Anterior cingulate cortex (tissue), 58 donors: ENCODE measurements at regions not wholly inside any gene's neighbourhood (a gene's known extent, or its start where the extent isn't known, plus 50 kb on each side); places are given as distances from the start of the nearest gene placed in this dataset.

Experiments used
- DNase-seq, 58 donors: peaks; one replicate each; lab custom pipeline; 2025; lab: John Stamatoyannopoulos, UW

- peak in 5 of 58 donors; percentile 11 to 81 (median 46) for DNase-seq
These were observed 252.9 kb upstream of the SOX2 start for GRCh38 chr3:181458857-181459256.

- DNase-seq = no peak
These were observed 254.0 kb upstream of the SOX2 start for GRCh38 chr3:181457756-181458155.

- peak in 57 of 58 donors; percentile 19 to 98 (median 82) for DNase-seq
These were observed 254.5 kb upstream of the SOX2 start for GRCh38 chr3:181457190-181457589.

GRCh38 chr3:181455276-181455675 is 256.4 kb upstream of the SOX2 start:
- no peak for DNase-seq

- peak in 25 of 58 donors; percentile 9 to 78 (median 39) for DNase-seq
These were observed 257.2 kb upstream of the SOX2 start for GRCh38 chr3:181454451-181455027.

GRCh38 chr3:181446741-181447140 is 265.0 kb upstream of the SOX2 start:
- no peak for DNase-seq

GRCh38 chr3:181442066-181442465 is 269.7 kb upstream of the SOX2 start:
- DNase-seq = no peak

GRCh38 chr3:181432992-181433391 is 278.7 kb upstream of the SOX2 start:
- DNase-seq = no peak

GRCh38 chr3:181431748-181432147 is 280.0 kb upstream of the SOX2 start:
- peak in 2 of 58 donors; percentile 13 to 25 for DNase-seq

GRCh38 chr3:181425074-181425473 is 286.7 kb upstream of the SOX2 start:
- no peak for DNase-seq

- no peak for DNase-seq
These were observed 293.5 kb upstream of the SOX2 start for GRCh38 chr3:181418233-181418632.

- peak in 42 of 58 donors; percentile 2 to 68 (median 32) for DNase-seq
These were observed 294.0 kb upstream of the SOX2 start for GRCh38 chr3:181417748-181418147.

GRCh38 chr3:181410870-181411269 is 300.9 kb upstream of the SOX2 start:
- DNase-seq = no peak

- no peak for DNase-seq
These were observed 307.7 kb upstream of the SOX2 start for GRCh38 chr3:181403876-181404660.

- DNase-seq = no peak
These were observed 309.4 kb upstream of the SOX2 start for GRCh38 chr3:181402347-181402746.

GRCh38 chr3:181384970-181385369 is 326.8 kb upstream of the SOX2 start:
- DNase-seq = peak in 6 of 58 donors; percentile 0 to 57 (median 16)

- DNase-seq = no peak
These were observed 328.0 kb upstream of the SOX2 start for GRCh38 chr3:181383760-181384159.

GRCh38 chr3:181383201-181383600 is 328.5 kb upstream of the SOX2 start:
- no peak for DNase-seq

GRCh38 chr3:181382656-181383055 is 329.1 kb upstream of the SOX2 start:
- no peak for DNase-seq

GRCh38 chr3:181379278-181379677 is 332.4 kb upstream of the SOX2 start:
- DNase-seq = no peak

GRCh38 chr3:181369637-181370036 is 342.1 kb upstream of the SOX2 start:
- no peak for DNase-seq

- no peak for DNase-seq
These were observed 348.5 kb upstream of the SOX2 start for GRCh38 chr3:181363231-181363630.
